IMR-90 (cell line): ENCODE measurements at regions not wholly inside any gene's neighbourhood (a gene's known extent, or its start where the extent isn't known, plus 50 kb on each side); places are given as distances from the start of the nearest gene placed in this dataset.

ENCODE experiments used
- ATAC-seq: fragments of 200-7000 bp; cut with Tn5 transposase; 2 replicates; pipeline ENCODE4 v1.9.1; 2020; ENCODE audit warnings: low read depth, mild to moderate bottlenecking, moderate library complexity
- BruUV-seq: library from RNA; stranded (reverse); fragments of 400-500 nt; replicated peaks from 2 replicates; lab custom pipeline; 2021; lab: Mats Ljungman, UMichigan
- CTCF ChIA-PET: fragments of 300-600 bp; formaldehyde crosslinking; extraction: SDS; loops from one replicate; lab custom pipeline; 2021; ENCODE audit warnings: antibody characterized with exemption; lab: Yijun Ruan, JAX
- POLR2A ChIA-PET: fragments of 300-600 bp; sonication (Branson Sonifier 250); formaldehyde crosslinking; loops from one replicate; lab custom pipeline; 2022; ENCODE audit warnings: antibody characterized with exemption; ENCODE audit not compliant: unreplicated experiment; lab: Charles Lee
- DNase-seq: peaks from one replicate; pipeline ENCODE4 v3.0.0; 2013
- H2AFZ ChIP-seq: replicated peaks from 2 replicates; pipeline ENCODE3; 2013; ENCODE audit warnings: low read length, mild to moderate bottlenecking; ENCODE audit not compliant: poor library complexity
- H2AK5ac ChIP-seq: 2 replicates; pipeline ENCODE4 v1.6.1; 2013; ENCODE audit warnings: low read depth, low read length, inconsistent platforms
- H2AK9ac ChIP-seq: replicated peaks from 2 replicates; pipeline ENCODE3; 2013; ENCODE audit warnings: mild to moderate bottlenecking, low read depth, low read length, moderate library complexity; ENCODE audit not compliant: poor library complexity
- H2BK120ac ChIP-seq: 2 replicates; pipeline ENCODE4 v1.6.1; 2013; ENCODE audit warnings: low read depth, low read length, inconsistent platforms
- H2BK15ac ChIP-seq: 3 replicates; pipeline ENCODE4 v1.6.1; 2013; ENCODE audit warnings: low read depth, low read length, inconsistent platforms
- H2BK20ac ChIP-seq: 2 replicates; pipeline ENCODE4 v1.6.1; 2013; ENCODE audit warnings: low read depth, mild to moderate bottlenecking, inconsistent platforms, low read length, moderate library complexity
- H2BK5ac ChIP-seq: 2 replicates; pipeline ENCODE4 v1.6.1; 2013; ENCODE audit warnings: mild to moderate bottlenecking, low read depth, low read length, inconsistent platforms; ENCODE audit not compliant: poor library complexity, severe bottlenecking
- H3K14ac ChIP-seq: replicated peaks from 2 replicates; pipeline ENCODE4 v1.6.1; 2013; ENCODE audit warnings: low read depth, low read length, inconsistent platforms
- H3K18ac ChIP-seq: 2 replicates; pipeline ENCODE4 v1.6.1; 2013; ENCODE audit warnings: low read depth, low read length, control low read depth
- H3K23ac ChIP-seq: 2 replicates; pipeline ENCODE4 v1.6.1; 2013; ENCODE audit warnings: low read depth, low read length, inconsistent platforms
- H3K27ac ChIP-seq: 2 replicates; pipeline ENCODE4 v1.5.1; 2013; ENCODE audit warnings: mild to moderate bottlenecking, control low read depth, low read length; ENCODE audit not compliant: insufficient read depth
- H3K27me3 ChIP-seq: 2 replicates; pipeline ENCODE4 v1.6.1; 2013; ENCODE audit warnings: low read length; ENCODE audit not compliant: control insufficient read depth, insufficient read depth
- H3K36me3 ChIP-seq: 2 replicates; pipeline ENCODE4 v1.6.1; 2013; ENCODE audit warnings: low read length, mixed read lengths; ENCODE audit not compliant: control insufficient read depth, insufficient read depth
- H3K4ac ChIP-seq: 2 replicates; pipeline ENCODE4 v1.6.1; 2013; ENCODE audit warnings: low read depth, low read length, inconsistent platforms
- H3K4me1 ChIP-seq: 2 replicates; pipeline ENCODE4 v1.6.1; 2013; ENCODE audit warnings: low read length, mixed read lengths; ENCODE audit not compliant: control insufficient read depth, insufficient read depth
- H3K4me2 ChIP-seq: 2 replicates; pipeline ENCODE4 v1.6.1; 2013; ENCODE audit warnings: low read depth, mild to moderate bottlenecking, control low read depth, low read length, moderate library complexity
- H3K4me3 ChIP-seq: 2 replicates; pipeline ENCODE4 v1.5.1; 2013; ENCODE audit warnings: low read depth, mild to moderate bottlenecking, control low read depth, low read length, moderate library complexity; ENCODE audit not compliant: insufficient read depth
- H3K56ac ChIP-seq: 2 replicates; pipeline ENCODE4 v1.6.1; 2013; ENCODE audit warnings: low read length, inconsistent platforms; ENCODE audit not compliant: insufficient read depth; ENCODE audit errors: extremely low read depth
- H3K79me1 ChIP-seq, 2 experiments: 2 replicates each; pipeline ENCODE4 v1.6.1; 2013; ENCODE audit warnings: low read length in 2 of 2, inconsistent platforms in 1 of 2, low read depth in 1 of 2
- H3K9ac ChIP-seq: 2 replicates; pipeline ENCODE4 v1.6.1; 2013; ENCODE audit warnings: low read depth, low read length, control low read depth
- H3K9me1 ChIP-seq: 2 replicates; pipeline ENCODE4 v1.6.1; 2013; ENCODE audit warnings: low read length, inconsistent platforms; ENCODE audit not compliant: insufficient read depth
- H3K9me3 ChIP-seq: 2 replicates; pipeline ENCODE4 v1.6.1; 2013; ENCODE audit warnings: low read length; ENCODE audit not compliant: control insufficient read depth, insufficient read depth
- H4K20me1 ChIP-seq: 2 replicates; pipeline ENCODE4 v1.6.1; 2013; ENCODE audit warnings: low read length, inconsistent platforms; ENCODE audit not compliant: insufficient read depth
- H4K5ac ChIP-seq: 2 replicates; pipeline ENCODE4 v1.6.1; 2013; ENCODE audit warnings: mild to moderate bottlenecking, low read depth, low read length, control low read depth
- H4K8ac ChIP-seq, 2 experiments: 2 replicates each; pipeline ENCODE4 v1.6.1; 2013; ENCODE audit warnings: low read depth in 2 of 2, low read length in 2 of 2, control low read depth in 1 of 2, inconsistent platforms in 1 of 2
- H4K91ac ChIP-seq: 2 replicates; pipeline ENCODE4 v1.6.1; 2013; ENCODE audit warnings: low read depth, low read length, inconsistent platforms; ENCODE audit not compliant: insufficient read depth
- BHLHE40 ChIP-seq: fragments of 150-350 bp; IDR thresholded peaks from 2 replicates; pipeline ENCODE4 v1.6.1; 2016; ENCODE audit warnings: mild to moderate bottlenecking, low read depth, low read length
- CEBPB ChIP-seq: IDR thresholded peaks from 2 replicates; pipeline ENCODE4 v1.6.1; 2012; ENCODE audit warnings: low read depth, low read length, improper control_type of control experiment
- CHD1 ChIP-seq: IDR thresholded peaks from 2 replicates; pipeline ENCODE4 v1.6.1; 2012; ENCODE audit warnings: low read depth, low read length, improper control_type of control experiment
- CTCF ChIP-seq: conservative IDR thresholded peaks from 2 replicates; pipeline ENCODE4 v1.5.1; 2012; ENCODE audit warnings: mild to moderate bottlenecking, low read depth, low read length, improper control_type of control experiment
- ELK1 ChIP-seq: fragments of 150-350 bp; IDR thresholded peaks from 2 replicates; pipeline ENCODE4 v1.6.1; 2016; ENCODE audit warnings: low read depth, mild to moderate bottlenecking, low read length, moderate library complexity, borderline replicate concordance
- MAZ ChIP-seq: IDR thresholded peaks from 2 replicates; pipeline ENCODE4 v1.6.1; 2012; ENCODE audit warnings: low read depth, mild to moderate bottlenecking, low read length, improper control_type of control experiment, moderate library complexity, borderline replicate concordance
- POLR2A ChIP-seq: IDR thresholded peaks from 2 replicates; pipeline ENCODE4 v1.6.1; 2012; ENCODE audit warnings: mild to moderate bottlenecking, low read depth, low read length
- RCOR1 ChIP-seq: IDR thresholded peaks from 2 replicates; pipeline ENCODE4 v1.6.1; 2012; ENCODE audit warnings: mild to moderate bottlenecking, low read length, improper control_type of control experiment; ENCODE audit not compliant: insufficient replicate concordance
- RFX5 ChIP-seq: IDR thresholded peaks from 2 replicates; pipeline ENCODE4 v1.8.0; 2012; ENCODE audit warnings: low read depth, mild to moderate bottlenecking, low read length, moderate library complexity
- USF2 ChIP-seq: fragments of 150-350 bp; IDR thresholded peaks from 2 replicates; pipeline ENCODE4 v1.6.1; 2017; ENCODE audit warnings: mild to moderate bottlenecking, antibody characterized with exemption, low read length, low read depth
- dilution Hi-C: fragments of 300-500 bp; cut with HindIII; formaldehyde crosslinking; loops from one replicate; pipeline ENCODE4 v1.14.3; 2018; ENCODE audit warnings: low sequenced_read_pairs; ENCODE audit not compliant: unreplicated experiment
- in situ Hi-C: fragments of 300-500 bp; cut with MboI; formaldehyde crosslinking; loops from 3 replicates; pipeline ENCODE4 v1.14.3; 2019; ENCODE audit warnings: low sequenced_read_pairs, inconsistent platforms, mixed read lengths
- intact Hi-C: fragments of 100-400 bp; cut with micrococcal nuclease; formaldehyde crosslinking; loops from 2 replicates; pipeline ENCODE4 v1.10.0; 2022

- H3K9me1 ChIP-seq, result no peaks in the 10 kb centered on the region
- no peak overlapping the region for H4K8ac ChIP-seq
- H3K56ac ChIP-seq, result no peak overlapping the region
- in situ Hi-C loops (no loop called here), intact Hi-C loops (no loop called here), dilution Hi-C loops (no loop called here)
- H2BK120ac ChIP-seq, result no peak overlapping the region
- no peak overlapping the region for H3K14ac ChIP-seq
- no peak overlapping the region for H2AFZ ChIP-seq
- H4K91ac ChIP-seq, result no peak overlapping the region
- H3K79me1 ChIP-seq, result no peaks in the 10 kb centered on the region
- H3K4ac ChIP-seq, result no peak overlapping the region
- no peak overlapping the region for H3K4me3 ChIP-seq
- H4K5ac ChIP-seq, result no peak overlapping the region
- ChIA-PET CTCF (no interaction called here), POLR2A (no interaction called here)
- H2BK20ac ChIP-seq, result no peak overlapping the region
- TF ChIP-seq CEBPB, result no peak
- TF ChIP-seq USF2, result no peak
- no peak for TF ChIP-seq BHLHE40
- TF ChIP-seq RFX5, result no peak
- no peak for TF ChIP-seq ELK1
- TF ChIP-seq POLR2A, result no peak
- TF ChIP-seq RCOR1, result no peak
- no peak for TF ChIP-seq CTCF
- no peak for TF ChIP-seq CHD1
- TF ChIP-seq MAZ, result no peak
- no peak overlapping the region for H3K27ac ChIP-seq
- H3K23ac ChIP-seq, result no peak overlapping the region
- BruUV-seq, result no TSS peak
- H2BK15ac ChIP-seq, result no peak overlapping the region
- no peak overlapping the region for H3K18ac ChIP-seq
- no peak overlapping the region for H2AK5ac ChIP-seq
- no peak overlapping the region for H2BK5ac ChIP-seq
- no peaks in the 10 kb centered on the region for H3K4me1 ChIP-seq
- no peaks in the 10 kb centered on the region for H3K9me3 ChIP-seq
- ATAC-seq (no peak), DNase-seq (no peak)
- no peaks in the 10 kb centered on the region for H4K20me1 ChIP-seq
- no peaks in the 10 kb centered on the region for H3K36me3 ChIP-seq
- no peaks in the 10 kb centered on the region for H3K27me3 ChIP-seq
- H3K9ac ChIP-seq, result no peak overlapping the region
- no peak overlapping the region for H3K4me2 ChIP-seq
- no peak overlapping the region for H2AK9ac ChIP-seq
Observed at GRCh38 chr4:101501421-101501820, 154.1 kb upstream of the PPP3CA start.
